Activated T-helper 17 cell treated with anti-CD3 and anti-CD28 coated beads, Interleukin-2, amount 50 U/mL, for 72 hours (primary cell): ENCODE measurements at regions not wholly inside any gene's neighbourhood (a gene's known extent, or its start where the extent isn't known, plus 50 kb on each side); places are given as distances from the start of the nearest gene placed in this dataset.

ENCODE experiments used
- ATAC-seq: fragments of 150-1000 bp; cut with Tn5 transposase; replicated peaks from 2 replicates; pipeline ENCODE4 v1.10.0; 2021; ENCODE audit warnings: mild to moderate bottlenecking, moderate library complexity
- H3K27ac Mint-ChIP-seq: one replicate; pipeline ENCODE4 v1.8.0; 2022; ENCODE audit warnings: mixed read lengths
- H3K27me3 Mint-ChIP-seq: one replicate; pipeline ENCODE4 v1.8.0; 2022; ENCODE audit warnings: mixed read lengths
- H3K36me3 Mint-ChIP-seq: one replicate; pipeline ENCODE4 v1.8.0; 2022; ENCODE audit warnings: low read depth, mild to moderate bottlenecking, mixed read lengths
- H3K4me1 Mint-ChIP-seq: one replicate; pipeline ENCODE4 v1.8.0; 2022; ENCODE audit warnings: mixed read lengths
- H3K4me3 Mint-ChIP-seq: one replicate; pipeline ENCODE4 v1.8.0; 2022; ENCODE audit warnings: mild to moderate bottlenecking, mixed read lengths
- H3K9me3 Mint-ChIP-seq: one replicate; pipeline ENCODE4 v1.8.0; 2022; ENCODE audit warnings: mixed read lengths

- ATAC-seq = no peak
- Mint-ChIP-seq H3K4me1 (no peaks in the 10 kb centered on the region), H3K4me3 (no peak overlapping the region), H3K27ac (no peak overlapping the region), H3K27me3 (peaks cover 9% of the 10 kb centered on the region), H3K9me3 (peaks cover 3% of the 10 kb centered on the region), H3K36me3 (no peaks in the 10 kb centered on the region)
These were observed 1053.8 kb downstream of the TBC1D22A start for GRCh38 chr22:47816121-47816862.

GRCh38 chr22:47814474-47814873 lies 1052.0 kb downstream of the TBC1D22A start:
- peaks cover 3% of the 10 kb centered on the region for H3K9me3 Mint-ChIP-seq

GRCh38 chr22:47813661-47814060 lies 1051.2 kb downstream of the TBC1D22A start:
- no peak for ATAC-seq
- Mint-ChIP-seq H3K27ac (no peak overlapping the region), H3K27me3 (peaks cover 13% of the 10 kb centered on the region), H3K9me3 (peaks cover 3% of the 10 kb centered on the region), H3K4me1 (no peaks in the 10 kb centered on the region), H3K36me3 (no peaks in the 10 kb centered on the region), H3K4me3 (no peak overlapping the region)

More at GRCh38 chr22:47814474-47814873, 1052.0 kb downstream of the TBC1D22A start:
- Mint-ChIP-seq H3K27ac (no peak overlapping the region), H3K4me3 (no peak overlapping the region), H3K36me3 (no peaks in the 10 kb centered on the region), H3K4me1 (no peaks in the 10 kb centered on the region), H3K27me3 (peaks cover 16% of the 10 kb centered on the region)
- ATAC-seq = no peak

GRCh38 chr22:47811971-47812370 lies 1049.5 kb downstream of the TBC1D22A start:
- no peak overlapping the region for H3K4me3 Mint-ChIP-seq
- H3K27ac Mint-ChIP-seq = no peak overlapping the region
- H3K27me3 Mint-ChIP-seq = peaks cover 19% of the 10 kb centered on the region
- no peaks in the 10 kb centered on the region for H3K4me1 Mint-ChIP-seq
- ATAC-seq = no peak
- H3K36me3 Mint-ChIP-seq = no peaks in the 10 kb centered on the region
- H3K9me3 Mint-ChIP-seq = no peaks in the 10 kb centered on the region

GRCh38 chr22:47810505-47811500 lies 1048.4 kb downstream of the TBC1D22A start:
- no peak for ATAC-seq
- Mint-ChIP-seq H3K4me1 (no peaks in the 10 kb centered on the region), H3K4me3 (no peak overlapping the region), H3K27me3 (peaks cover 19% of the 10 kb centered on the region), H3K36me3 (no peaks in the 10 kb centered on the region), H3K9me3 (no peaks in the 10 kb centered on the region), H3K27ac (no peak overlapping the region)

GRCh38 chr22:47808886-47809620 lies 1046.6 kb downstream of the TBC1D22A start:
- Mint-ChIP-seq H3K36me3 (no peaks in the 10 kb centered on the region), H3K27ac (no peak overlapping the region), H3K4me1 (no peaks in the 10 kb centered on the region)

GRCh38 chr22:47808236-47808635 lies 1045.8 kb downstream of the TBC1D22A start:
- Mint-ChIP-seq H3K36me3 (no peaks in the 10 kb centered on the region), H3K4me3 (no peak overlapping the region), H3K4me1 (no peaks in the 10 kb centered on the region), H3K27me3 (peaks cover 24% of the 10 kb centered on the region), H3K9me3 (no peaks in the 10 kb centered on the region), H3K27ac (no peak overlapping the region)
- ATAC-seq = no peak

More at GRCh38 chr22:47808886-47809620, 1046.6 kb downstream of the TBC1D22A start:
- Mint-ChIP-seq H3K27me3 (peaks cover 19% of the 10 kb centered on the region), H3K9me3 (no peaks in the 10 kb centered on the region), H3K4me3 (no peak overlapping the region)
- no peak for ATAC-seq

- ATAC-seq = no peak
- Mint-ChIP-seq H3K27ac (no peak overlapping the region), H3K9me3 (no peaks in the 10 kb centered on the region), H3K4me1 (no peaks in the 10 kb centered on the region), H3K36me3 (no peaks in the 10 kb centered on the region), H3K4me3 (no peak overlapping the region), H3K27me3 (peaks cover 26% of the 10 kb centered on the region)
These were observed 1045.1 kb downstream of the TBC1D22A start for GRCh38 chr22:47807506-47807905.

- ATAC-seq = no peak
- H3K27ac Mint-ChIP-seq = no peak overlapping the region
- H3K36me3 Mint-ChIP-seq = no peaks in the 10 kb centered on the region
- H3K27me3 Mint-ChIP-seq = peaks cover 28% of the 10 kb centered on the region
- no peaks in the 10 kb centered on the region for H3K9me3 Mint-ChIP-seq
- no peak overlapping the region for H3K4me3 Mint-ChIP-seq
- no peaks in the 10 kb centered on the region for H3K4me1 Mint-ChIP-seq
These were observed 1044.4 kb downstream of the TBC1D22A start for GRCh38 chr22:47806894-47807293.

- no peaks in the 10 kb centered on the region for H3K36me3 Mint-ChIP-seq
- H3K9me3 Mint-ChIP-seq = no peaks in the 10 kb centered on the region
- no peaks in the 10 kb centered on the region for H3K4me1 Mint-ChIP-seq
- peaks cover 28% of the 10 kb centered on the region for H3K27me3 Mint-ChIP-seq
- no peak overlapping the region for H3K27ac Mint-ChIP-seq
- no peak for ATAC-seq
- no peak overlapping the region for H3K4me3 Mint-ChIP-seq
These were observed 1043.0 kb downstream of the TBC1D22A start for GRCh38 chr22:47805394-47805935.

- Mint-ChIP-seq H3K4me3 (no peak overlapping the region), H3K9me3 (peaks cover 3% of the 10 kb centered on the region), H3K27me3 (peaks cover 27% of the 10 kb centered on the region), H3K4me1 (no peaks in the 10 kb centered on the region), H3K27ac (no peak overlapping the region), H3K36me3 (no peaks in the 10 kb centered on the region)
- ATAC-seq = no peak
These were observed 1041.8 kb downstream of the TBC1D22A start for GRCh38 chr22:47804281-47804680.

GRCh38 chr22:47802421-47802820 lies 1040.0 kb downstream of the TBC1D22A start:
- H3K4me3 Mint-ChIP-seq = no peak overlapping the region
- peaks cover 3% of the 10 kb centered on the region for H3K9me3 Mint-ChIP-seq
- no peak for ATAC-seq
- H3K4me1 Mint-ChIP-seq = no peaks in the 10 kb centered on the region
- no peaks in the 10 kb centered on the region for H3K36me3 Mint-ChIP-seq
- H3K27ac Mint-ChIP-seq = no peak overlapping the region
- H3K27me3 Mint-ChIP-seq = peaks cover 21% of the 10 kb centered on the region

GRCh38 chr22:47801541-47802245 lies 1039.2 kb downstream of the TBC1D22A start:
- H3K27me3 Mint-ChIP-seq = peaks cover 17% of the 10 kb centered on the region
- no peak overlapping the region for H3K27ac Mint-ChIP-seq
- no peaks in the 10 kb centered on the region for H3K36me3 Mint-ChIP-seq
- no peak for ATAC-seq
- no peaks in the 10 kb centered on the region for H3K4me1 Mint-ChIP-seq
- H3K4me3 Mint-ChIP-seq = no peak overlapping the region
- peaks cover 3% of the 10 kb centered on the region for H3K9me3 Mint-ChIP-seq
